ENCODE measurements at regions not wholly inside any gene's neighbourhood (a gene's known extent, or its start where the extent isn't known, plus 50 kb on each side); places are given as distances from the start of the nearest gene placed in this dataset. TPM values are rescaled to one million over a fixed set of nuclear protein-coding genes. Genes with fewer than 3 reads are reported as not detected.
"Not testable (repeated sequence)": the region's sequence is repeated elsewhere in the genome, so short reads cannot be mapped to it uniquely, and the experiment has no call there.

DNA sequence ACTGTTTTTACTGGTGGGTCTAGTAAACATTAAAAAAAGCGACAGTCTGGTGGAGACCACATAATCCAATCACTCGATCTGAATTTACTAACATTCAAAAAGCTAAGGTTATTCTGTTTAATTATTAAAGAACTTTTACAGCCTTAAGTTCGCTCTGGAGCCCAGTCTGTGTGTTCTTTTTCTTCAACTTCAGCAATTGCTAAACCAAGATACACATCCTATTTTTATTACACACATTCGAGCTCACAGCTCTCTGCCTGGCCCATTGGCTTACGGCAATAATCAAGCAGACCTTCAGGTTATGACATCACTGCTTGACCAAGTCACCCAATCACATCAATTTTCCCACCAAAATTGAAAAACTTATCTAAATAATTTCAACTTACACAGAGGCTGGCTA is 57.4 kb upstream of the PRSS16 start:
- no peaks in the 10 kb centered on the region for H3K9me3 ChIP-seq (ENCODE audit: control insufficient read depth, insufficient read depth, low read depth, low read length)
- no peak overlapping the region for H3K27ac ChIP-seq (ENCODE audit: low read length)
- ATAC-seq (no peak), DNase-seq (ENCODE audit: low read depth, low spot score) (no peak)
- ChIA-PET POLR2A (interaction anchor here (0.6 kb wide), 1 partner anchor 334 kb away, joined by 5 read pairs; no protein-coding TSS in a partner anchor), CTCF (no interaction called here)
- in situ Hi-C loops (cut with HindIII; ENCODE audit: low pct_unique_long_range_greater_than_20kb, low sequenced_read_pairs) (no loop called here), intact Hi-C loops (cut with micrococcal nuclease; ENCODE audit: unreplicated experiment) (no loop called here)
- BruUV-seq (replicated peaks), result no TSS peak
- H3K27me3 ChIP-seq (ENCODE audit: control insufficient read depth, insufficient read depth, low read length), result no peaks in the 10 kb centered on the region
- H3K36me3 ChIP-seq (ENCODE audit: control insufficient read depth, insufficient read depth, low read length), result no peaks in the 10 kb centered on the region
- H3K4me1 ChIP-seq (ENCODE audit: control insufficient read depth, insufficient read depth, low read length), result peaks cover 3% of the 10 kb centered on the region; the same call in 1 of the 2 replicates
- H3K4me3 ChIP-seq (ENCODE audit: low read depth in 2 of 2, low read length in 2 of 2), result no peak overlapping the region
- TF ChIP-seq TCF7L2 (IDR thresholded peaks at IDR 0.05; ENCODE audit: low read depth, low read length) (no peak), POLR2AphosphoS5 (IDR thresholded peaks at IDR 0.05; ENCODE audit: low read depth, low read length) (no peak), SIN3A (IDR thresholded peaks at IDR 0.05; ENCODE audit: borderline replicate concordance, insufficient read depth, low read depth, low read length) (no peak)
- TF ChIP-seq, protein P1, sequence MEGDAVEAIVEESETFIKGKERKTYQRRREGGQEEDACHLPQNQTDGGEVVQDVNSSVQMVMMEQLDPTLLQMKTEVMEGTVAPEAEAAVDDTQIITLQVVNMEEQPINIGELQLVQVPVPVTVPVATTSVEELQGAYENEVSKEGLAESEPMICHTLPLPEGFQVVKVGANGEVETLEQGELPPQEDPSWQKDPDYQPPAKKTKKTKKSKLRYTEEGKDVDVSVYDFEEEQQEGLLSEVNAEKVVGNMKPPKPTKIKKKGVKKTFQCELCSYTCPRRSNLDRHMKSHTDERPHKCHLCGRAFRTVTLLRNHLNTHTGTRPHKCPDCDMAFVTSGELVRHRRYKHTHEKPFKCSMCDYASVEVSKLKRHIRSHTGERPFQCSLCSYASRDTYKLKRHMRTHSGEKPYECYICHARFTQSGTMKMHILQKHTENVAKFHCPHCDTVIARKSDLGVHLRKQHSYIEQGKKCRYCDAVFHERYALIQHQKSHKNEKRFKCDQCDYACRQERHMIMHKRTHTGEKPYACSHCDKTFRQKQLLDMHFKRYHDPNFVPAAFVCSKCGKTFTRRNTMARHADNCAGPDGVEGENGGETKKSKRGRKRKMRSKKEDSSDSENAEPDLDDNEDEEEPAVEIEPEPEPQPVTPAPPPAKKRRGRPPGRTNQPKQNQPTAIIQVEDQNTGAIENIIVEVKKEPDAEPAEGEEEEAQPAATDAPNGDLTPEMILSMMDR (IDR thresholded peaks at IDR 0.05), result no peak
- TF ChIP-seq, protein P2, sequence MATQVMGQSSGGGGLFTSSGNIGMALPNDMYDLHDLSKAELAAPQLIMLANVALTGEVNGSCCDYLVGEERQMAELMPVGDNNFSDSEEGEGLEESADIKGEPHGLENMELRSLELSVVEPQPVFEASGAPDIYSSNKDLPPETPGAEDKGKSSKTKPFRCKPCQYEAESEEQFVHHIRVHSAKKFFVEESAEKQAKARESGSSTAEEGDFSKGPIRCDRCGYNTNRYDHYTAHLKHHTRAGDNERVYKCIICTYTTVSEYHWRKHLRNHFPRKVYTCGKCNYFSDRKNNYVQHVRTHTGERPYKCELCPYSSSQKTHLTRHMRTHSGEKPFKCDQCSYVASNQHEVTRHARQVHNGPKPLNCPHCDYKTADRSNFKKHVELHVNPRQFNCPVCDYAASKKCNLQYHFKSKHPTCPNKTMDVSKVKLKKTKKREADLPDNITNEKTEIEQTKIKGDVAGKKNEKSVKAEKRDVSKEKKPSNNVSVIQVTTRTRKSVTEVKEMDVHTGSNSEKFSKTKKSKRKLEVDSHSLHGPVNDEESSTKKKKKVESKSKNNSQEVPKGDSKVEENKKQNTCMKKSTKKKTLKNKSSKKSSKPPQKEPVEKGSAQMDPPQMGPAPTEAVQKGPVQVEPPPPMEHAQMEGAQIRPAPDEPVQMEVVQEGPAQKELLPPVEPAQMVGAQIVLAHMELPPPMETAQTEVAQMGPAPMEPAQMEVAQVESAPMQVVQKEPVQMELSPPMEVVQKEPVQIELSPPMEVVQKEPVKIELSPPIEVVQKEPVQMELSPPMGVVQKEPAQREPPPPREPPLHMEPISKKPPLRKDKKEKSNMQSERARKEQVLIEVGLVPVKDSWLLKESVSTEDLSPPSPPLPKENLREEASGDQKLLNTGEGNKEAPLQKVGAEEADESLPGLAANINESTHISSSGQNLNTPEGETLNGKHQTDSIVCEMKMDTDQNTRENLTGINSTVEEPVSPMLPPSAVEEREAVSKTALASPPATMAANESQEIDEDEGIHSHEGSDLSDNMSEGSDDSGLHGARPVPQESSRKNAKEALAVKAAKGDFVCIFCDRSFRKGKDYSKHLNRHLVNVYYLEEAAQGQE (IDR thresholded peaks at IDR 0.05; ENCODE audit: insufficient read depth in 1 of 2, low read depth in 2 of 2, low read length in 1 of 2), result no peak

DNA sequence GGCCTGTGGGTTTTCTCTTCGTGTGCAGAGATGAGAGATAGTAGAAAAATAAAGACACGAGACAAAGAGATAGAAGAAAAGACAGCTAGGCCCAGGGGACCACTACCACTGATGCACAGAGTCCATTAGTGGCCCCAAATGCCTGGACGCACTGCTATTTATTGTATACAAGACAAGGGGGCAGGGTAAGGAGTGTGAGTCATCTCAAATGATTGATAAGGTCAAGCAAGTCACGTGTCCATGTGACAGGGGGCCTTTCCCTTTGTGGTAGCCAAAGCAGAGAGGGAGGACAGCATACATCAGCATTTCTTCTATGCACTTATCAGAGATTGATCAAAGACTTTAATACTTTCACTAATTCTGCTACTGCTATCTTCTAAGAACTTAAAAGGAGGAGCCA is 53.0 kb upstream of the PRSS16 start:
- ATAC-seq; H3K27me3 ChIP-seq (ENCODE audit: control insufficient read depth, insufficient read depth, low read length); H3K4me1 ChIP-seq (ENCODE audit: control insufficient read depth, insufficient read depth, low read length); H3K4me3 ChIP-seq (ENCODE audit: low read depth in 2 of 2, low read length in 2 of 2); intact Hi-C loops (cut with micrococcal nuclease; ENCODE audit: unreplicated experiment); BruUV-seq (replicated peaks); H3K27ac ChIP-seq (ENCODE audit: low read length); CTCF ChIA-PET; POLR2A ChIA-PET; DNase-seq (ENCODE audit: low read depth, low spot score); H3K9me3 ChIP-seq (ENCODE audit: control insufficient read depth, insufficient read depth, low read depth, low read length); in situ Hi-C loops (cut with HindIII; ENCODE audit: low pct_unique_long_range_greater_than_20kb, low sequenced_read_pairs); H3K36me3 ChIP-seq (ENCODE audit: control insufficient read depth, insufficient read depth, low read length): not testable (repeated sequence)

DNA sequence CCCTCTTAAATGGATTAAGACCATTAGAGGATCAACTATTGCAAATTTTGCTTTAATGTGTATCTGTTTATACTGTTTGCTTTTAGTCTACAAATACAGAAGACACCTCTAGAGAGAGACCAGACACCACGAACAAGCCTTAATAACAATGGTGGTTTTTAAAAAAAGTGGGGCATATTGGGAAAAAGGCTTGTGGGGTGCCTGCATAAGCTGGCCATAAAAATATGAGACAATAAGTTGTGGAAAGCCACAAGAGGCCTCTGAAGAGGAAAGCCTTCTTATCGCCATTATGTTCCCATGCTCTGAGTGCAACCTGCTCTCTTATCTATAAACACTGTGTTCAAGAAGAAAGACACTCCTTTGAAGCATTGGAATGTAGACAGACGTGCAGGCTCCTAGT is 52.0 kb upstream of the PRSS16 start:
- CTCF ChIA-PET; H3K27ac ChIP-seq (ENCODE audit: low read length); intact Hi-C loops (cut with micrococcal nuclease; ENCODE audit: unreplicated experiment); ATAC-seq; H3K4me1 ChIP-seq (ENCODE audit: control insufficient read depth, insufficient read depth, low read length); H3K27me3 ChIP-seq (ENCODE audit: control insufficient read depth, insufficient read depth, low read length); H3K36me3 ChIP-seq (ENCODE audit: control insufficient read depth, insufficient read depth, low read length); DNase-seq (ENCODE audit: low read depth, low spot score); POLR2A ChIA-PET; H3K9me3 ChIP-seq (ENCODE audit: control insufficient read depth, insufficient read depth, low read depth, low read length); BruUV-seq (replicated peaks); H3K4me3 ChIP-seq (ENCODE audit: low read depth in 2 of 2, low read length in 2 of 2); in situ Hi-C loops (cut with HindIII; ENCODE audit: low pct_unique_long_range_greater_than_20kb, low sequenced_read_pairs): not testable (repeated sequence)

Small RNA genes lying in the stretch of these regions (microRNA-seq; reads per million reads assigned to microRNA genes)
- gene MIR3143 (ENCODE audit: unreplicated experiment), result not detected

All from Panc1 (cell line).